GM10847 (cell line): ENCODE measurements at regions not wholly inside any gene's neighbourhood (a gene's known extent, or its start where the extent isn't known, plus 50 kb on each side); places are given as distances from the start of the nearest gene placed in this dataset.

Source experiments
- POLR2A ChIP-seq: IDR thresholded peaks from 2 replicates; pipeline ENCODE4 v1.6.1; 2011; ENCODE audit not compliant: insufficient read length; ENCODE audit errors: extremely low read depth

GRCh38 chr15:62715946-62716345 is 326.6 kb upstream of the TPM1 start:
- no peak for TF ChIP-seq POLR2A

- no peak for TF ChIP-seq POLR2A
These were observed 325.1 kb upstream of the TPM1 start for GRCh38 chr15:62717496-62717895.

GRCh38 chr15:62719316-62719715 is 323.2 kb upstream of the TPM1 start:
- TF ChIP-seq POLR2A, result no peak

- no peak for TF ChIP-seq POLR2A
These were observed 320.3 kb upstream of the TPM1 start for GRCh38 chr15:62722237-62722636.

- no peak for TF ChIP-seq POLR2A
These were observed 316.1 kb upstream of the TPM1 start for GRCh38 chr15:62726461-62726860.

- TF ChIP-seq POLR2A, result no peak
These were observed 315.0 kb upstream of the TPM1 start for GRCh38 chr15:62727501-62727900.

GRCh38 chr15:62730825-62731224 is 311.7 kb upstream of the TPM1 start:
- TF ChIP-seq POLR2A, result no peak

- TF ChIP-seq POLR2A, result no peak
These were observed 310.5 kb upstream of the TPM1 start for GRCh38 chr15:62732078-62732477.

- no peak for TF ChIP-seq POLR2A
These were observed 307.8 kb upstream of the TPM1 start for GRCh38 chr15:62734706-62735105.

- no peak for TF ChIP-seq POLR2A
These were observed 305.8 kb upstream of the TPM1 start for GRCh38 chr15:62736756-62737155.

- no peak for TF ChIP-seq POLR2A
These were observed 305.0 kb upstream of the TPM1 start for GRCh38 chr15:62737551-62737950.

- no peak for TF ChIP-seq POLR2A
These were observed 303.5 kb upstream of the TPM1 start for GRCh38 chr15:62739082-62739481.

GRCh38 chr15:62739507-62739906 is 303.0 kb upstream of the TPM1 start:
- no peak for TF ChIP-seq POLR2A

GRCh38 chr15:62740141-62741004 is 302.2 kb upstream of the TPM1 start:
- TF ChIP-seq POLR2A, result no peak

- TF ChIP-seq POLR2A, result no peak
These were observed 301.4 kb upstream of the TPM1 start for GRCh38 chr15:62741106-62741505.

- no peak for TF ChIP-seq POLR2A
These were observed 300.0 kb upstream of the TPM1 start for GRCh38 chr15:62742409-62743171.
